ENCODE measurements at regions not wholly inside any gene's neighbourhood (a gene's known extent, or its start where the extent isn't known, plus 50 kb on each side); places are given as distances from the start of the nearest gene placed in this dataset.

DNA sequence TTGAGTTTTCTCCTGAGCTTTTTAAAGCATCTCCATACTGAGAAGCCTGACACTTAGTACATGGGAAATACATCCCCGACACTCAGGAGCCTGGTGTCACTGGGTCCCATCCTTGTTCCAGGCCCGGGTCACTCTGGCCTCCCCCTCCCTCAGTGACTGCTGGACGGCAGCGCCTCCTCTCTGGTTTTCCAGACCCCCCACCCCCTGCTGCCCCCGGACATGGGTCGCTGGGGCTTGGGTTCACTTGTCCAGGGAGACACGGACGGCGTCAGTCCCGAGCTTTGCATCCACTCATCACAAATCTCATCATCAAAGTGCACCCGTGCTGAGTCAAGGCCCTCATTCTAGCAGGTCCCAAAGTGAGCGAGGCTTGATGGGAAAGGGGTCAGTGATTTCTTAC lies 243.0 kb downstream of the IRX2 start:
- DNase-seq (ENCODE audit: low read depth, low spot score), result no peak
- Histone ChIP-seq H3K27me3 (ENCODE audit: control insufficient read depth, insufficient read depth, low read length) (no peaks in the 10 kb centered on the region), H3K27ac (ENCODE audit: low read depth, low read length) (no peak overlapping the region), H3K4me3 (ENCODE audit: low read depth, low read length) (no peak overlapping the region), H3K9me3 (ENCODE audit: control insufficient read depth, insufficient read depth, low read length) (peaks cover 65% of the 10 kb centered on the region)
- POLR2A ChIA-PET, result no interaction called here
- TF ChIP-seq, protein P1, sequence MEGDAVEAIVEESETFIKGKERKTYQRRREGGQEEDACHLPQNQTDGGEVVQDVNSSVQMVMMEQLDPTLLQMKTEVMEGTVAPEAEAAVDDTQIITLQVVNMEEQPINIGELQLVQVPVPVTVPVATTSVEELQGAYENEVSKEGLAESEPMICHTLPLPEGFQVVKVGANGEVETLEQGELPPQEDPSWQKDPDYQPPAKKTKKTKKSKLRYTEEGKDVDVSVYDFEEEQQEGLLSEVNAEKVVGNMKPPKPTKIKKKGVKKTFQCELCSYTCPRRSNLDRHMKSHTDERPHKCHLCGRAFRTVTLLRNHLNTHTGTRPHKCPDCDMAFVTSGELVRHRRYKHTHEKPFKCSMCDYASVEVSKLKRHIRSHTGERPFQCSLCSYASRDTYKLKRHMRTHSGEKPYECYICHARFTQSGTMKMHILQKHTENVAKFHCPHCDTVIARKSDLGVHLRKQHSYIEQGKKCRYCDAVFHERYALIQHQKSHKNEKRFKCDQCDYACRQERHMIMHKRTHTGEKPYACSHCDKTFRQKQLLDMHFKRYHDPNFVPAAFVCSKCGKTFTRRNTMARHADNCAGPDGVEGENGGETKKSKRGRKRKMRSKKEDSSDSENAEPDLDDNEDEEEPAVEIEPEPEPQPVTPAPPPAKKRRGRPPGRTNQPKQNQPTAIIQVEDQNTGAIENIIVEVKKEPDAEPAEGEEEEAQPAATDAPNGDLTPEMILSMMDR (IDR thresholded peaks at IDR 0.05; ENCODE audit: low read depth, low read length), result no peak
- CTCF ChIA-PET, result no interaction called here

- H3K27ac ChIP-seq (ENCODE audit: low read depth, low read length), result no peak overlapping the region
- DNase-seq (ENCODE audit: low read depth, low spot score), result no peak
- no peaks in the 10 kb centered on the region for H3K27me3 ChIP-seq (ENCODE audit: control insufficient read depth, insufficient read depth, low read length)
- POLR2A ChIA-PET, result no interaction called here
- TF ChIP-seq, protein P1 (IDR thresholded peaks at IDR 0.05; ENCODE audit: low read depth, low read length), result no peak
- no peak overlapping the region for H3K4me3 ChIP-seq (ENCODE audit: low read depth, low read length)
- CTCF ChIA-PET, result no interaction called here
- H3K9me3 ChIP-seq (ENCODE audit: control insufficient read depth, insufficient read depth, low read length), result peaks cover 70% of the 10 kb centered on the region
Observed at GRCh38 chr5:2507611-2508010, 243.9 kb downstream of the IRX2 start.

DNA sequence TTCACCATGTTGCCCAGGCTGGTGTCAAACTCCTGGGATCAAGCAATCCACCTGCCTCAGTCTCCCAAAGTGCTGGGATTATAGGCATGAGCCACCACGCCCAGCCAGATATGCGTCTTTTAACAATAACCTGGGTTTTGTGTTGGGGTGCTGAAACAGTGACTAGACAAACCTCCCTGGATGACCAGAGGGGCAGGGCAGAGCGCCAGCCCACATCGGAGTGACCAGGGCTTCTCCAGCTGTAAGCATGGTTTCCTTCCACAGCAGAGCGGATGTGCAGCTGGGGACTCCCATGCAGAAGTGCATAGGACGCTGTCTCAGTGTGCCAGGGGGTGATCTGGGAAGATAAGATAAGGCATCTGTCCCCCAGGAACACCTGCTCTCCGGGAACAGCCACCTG lies 244.9 kb downstream of the IRX2 start:
- no peak overlapping the region for H3K4me3 ChIP-seq (ENCODE audit: low read depth, low read length)
- ChIA-PET POLR2A (no interaction called here), CTCF (no interaction called here)
- no peak overlapping the region for H3K27ac ChIP-seq (ENCODE audit: low read depth, low read length)
- H3K27me3 ChIP-seq (ENCODE audit: control insufficient read depth, insufficient read depth, low read length), result no peaks in the 10 kb centered on the region
- peaks cover 63% of the 10 kb centered on the region for H3K9me3 ChIP-seq (ENCODE audit: control insufficient read depth, insufficient read depth, low read length)
- DNase-seq (ENCODE audit: low read depth, low spot score), result no peak
- TF ChIP-seq, protein P1 (IDR thresholded peaks at IDR 0.05; ENCODE audit: low read depth, low read length), result no peak

DNA sequence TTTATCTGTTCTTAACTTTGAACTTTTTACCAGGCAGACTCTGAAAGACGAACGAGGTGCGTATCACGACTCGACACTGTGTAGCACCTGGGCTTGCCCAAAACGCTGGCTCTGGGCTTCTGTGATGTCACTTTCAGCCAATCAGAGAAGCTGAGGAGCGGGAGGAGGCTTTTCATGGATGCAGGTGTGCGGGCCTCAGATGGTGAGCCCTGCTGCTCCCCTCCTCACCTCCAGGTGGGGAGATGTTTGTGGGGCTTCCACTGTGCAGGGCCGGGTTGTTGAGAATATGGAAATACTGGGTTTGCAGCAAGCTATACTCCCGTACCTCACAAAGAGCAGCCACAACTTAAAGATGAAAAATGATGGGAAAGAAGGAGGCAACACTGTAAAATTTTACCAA lies 246.3 kb downstream of the IRX2 start:
- Histone ChIP-seq H3K27ac (ENCODE audit: low read depth, low read length) (no peak overlapping the region), H3K9me3 (ENCODE audit: control insufficient read depth, insufficient read depth, low read length) (peaks cover 52% of the 10 kb centered on the region), H3K27me3 (ENCODE audit: control insufficient read depth, insufficient read depth, low read length) (no peaks in the 10 kb centered on the region), H3K4me3 (ENCODE audit: low read depth, low read length) (no peak overlapping the region)
- ChIA-PET POLR2A (no interaction called here), CTCF (no interaction called here)
- DNase-seq (ENCODE audit: low read depth, low spot score), result no peak
- TF ChIP-seq, protein P1 (IDR thresholded peaks at IDR 0.05; ENCODE audit: low read depth, low read length), result no peak

- peaks cover 35% of the 10 kb centered on the region for H3K9me3 ChIP-seq (ENCODE audit: control insufficient read depth, insufficient read depth, low read length)
- no peak overlapping the region for H3K4me3 ChIP-seq (ENCODE audit: low read depth, low read length)
- H3K27ac ChIP-seq (ENCODE audit: low read depth, low read length), result no peak overlapping the region
- ChIA-PET CTCF (no interaction called here), POLR2A (no interaction called here)
- no peaks in the 10 kb centered on the region for H3K27me3 ChIP-seq (ENCODE audit: control insufficient read depth, insufficient read depth, low read length)
- TF ChIP-seq, protein P1 (IDR thresholded peaks at IDR 0.05; ENCODE audit: low read depth, low read length), result no peak
- DNase-seq (ENCODE audit: low read depth, low spot score), result no peak
Observed at GRCh38 chr5:2502970-2503594, 248.4 kb downstream of the IRX2 start.
